ENCODE measurements at regions not wholly inside any gene's neighbourhood (a gene's known extent, or its start where the extent isn't known, plus 50 kb on each side); places are given as distances from the start of the nearest gene placed in this dataset.

DNA sequence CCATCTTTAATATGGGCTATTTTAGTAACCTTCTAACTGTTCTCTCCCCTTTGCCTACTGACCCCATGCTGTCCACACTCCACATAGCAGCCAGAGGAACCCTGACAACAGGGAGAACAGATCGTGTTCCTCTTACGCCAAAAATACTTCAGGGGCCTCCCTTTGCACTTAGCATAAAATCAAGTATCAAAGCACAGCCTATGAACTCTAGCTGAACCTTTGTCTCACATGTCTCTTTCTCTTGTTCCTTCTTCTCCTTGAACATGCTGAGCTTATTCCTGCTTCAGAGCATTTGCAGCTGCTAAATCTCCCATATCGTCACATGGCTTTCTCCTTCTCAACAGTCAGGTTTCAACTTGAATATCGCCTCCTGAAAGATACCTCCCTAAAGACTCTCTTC is 698.8 kb upstream of the C9orf72 start:
- TF ChIP-seq, protein P1, sequence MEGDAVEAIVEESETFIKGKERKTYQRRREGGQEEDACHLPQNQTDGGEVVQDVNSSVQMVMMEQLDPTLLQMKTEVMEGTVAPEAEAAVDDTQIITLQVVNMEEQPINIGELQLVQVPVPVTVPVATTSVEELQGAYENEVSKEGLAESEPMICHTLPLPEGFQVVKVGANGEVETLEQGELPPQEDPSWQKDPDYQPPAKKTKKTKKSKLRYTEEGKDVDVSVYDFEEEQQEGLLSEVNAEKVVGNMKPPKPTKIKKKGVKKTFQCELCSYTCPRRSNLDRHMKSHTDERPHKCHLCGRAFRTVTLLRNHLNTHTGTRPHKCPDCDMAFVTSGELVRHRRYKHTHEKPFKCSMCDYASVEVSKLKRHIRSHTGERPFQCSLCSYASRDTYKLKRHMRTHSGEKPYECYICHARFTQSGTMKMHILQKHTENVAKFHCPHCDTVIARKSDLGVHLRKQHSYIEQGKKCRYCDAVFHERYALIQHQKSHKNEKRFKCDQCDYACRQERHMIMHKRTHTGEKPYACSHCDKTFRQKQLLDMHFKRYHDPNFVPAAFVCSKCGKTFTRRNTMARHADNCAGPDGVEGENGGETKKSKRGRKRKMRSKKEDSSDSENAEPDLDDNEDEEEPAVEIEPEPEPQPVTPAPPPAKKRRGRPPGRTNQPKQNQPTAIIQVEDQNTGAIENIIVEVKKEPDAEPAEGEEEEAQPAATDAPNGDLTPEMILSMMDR (conservative IDR thresholded peaks at IDR 0.05), result no peak
- TF ChIP-seq ZFX (IDR thresholded peaks at IDR 0.05), result no peak

Measured in C4-2B (cell line).